ENCODE measurements at regions not wholly inside any gene's neighbourhood (a gene's known extent, or its start where the extent isn't known, plus 50 kb on each side); places are given as distances from the start of the nearest gene placed in this dataset.

- CTCF ChIA-PET, result no interaction called here
- RAD21 ChIA-PET (ENCODE audit: low non-redundant PET in 1 of 2, low total read pairs in 2 of 2, uncharacterized antibody in 2 of 2, unreplicated experiment in 2 of 2), result no interaction called here
These were observed 139.9 kb upstream of the TLE3 start for GRCh38 chr15:70237626-70238025.

GRCh38 chr15:70236341-70237086 lies 138.8 kb upstream of the TLE3 start:
- Histone ChIP-seq H3K4me3 (replicated peaks in 1 of 2; ENCODE audit: low read depth in 1 of 2, low read length in 2 of 2) (no peak overlapping the region), H3K9me2 (ENCODE audit: insufficient read depth) (no peaks in the 10 kb centered on the region), H3K9ac (ENCODE audit: low read length) (no peak overlapping the region), H3K27ac (ENCODE audit: low read depth, low read length) (no peak overlapping the region), H3K4me1 (ENCODE audit: control insufficient read depth in 1 of 2, insufficient read depth in 2 of 2, low read length in 2 of 2) (no peaks in the 10 kb centered on the region), H3K4me2 (ENCODE audit: low read length) (no peak overlapping the region), H4K20me1 (ENCODE audit: insufficient read depth) (no peaks in the 10 kb centered on the region), H3K79me2 (ENCODE audit: insufficient read depth, low read length) (no peaks in the 10 kb centered on the region), H3K9me3 (ENCODE audit: control insufficient read depth in 1 of 2, insufficient read depth in 1 of 2, low read depth in 1 of 2, low read length in 2 of 2) (peaks cover under 1 to 7% of the 10 kb centered on the region in 2 experiments; a peak in 1 of 4 replicates), H3K27me3 (ENCODE audit: insufficient read depth, low read length) (no peaks in the 10 kb centered on the region), H3K36me3 (ENCODE audit: control insufficient read depth in 1 of 2, insufficient read depth in 2 of 2, low read length in 2 of 2) (no peaks in the 10 kb centered on the region), H2AFZ (ENCODE audit: low read depth, low read length, poor library complexity, severe bottlenecking) (no peak overlapping the region)
- ChIA-PET POLR2A (no interaction called here), CTCF (no interaction called here), RAD21 (ENCODE audit: low non-redundant PET in 1 of 2, low total read pairs in 2 of 2, uncharacterized antibody in 2 of 2, unreplicated experiment in 2 of 2) (no interaction called here)
- no peak for DNase-seq (ENCODE audit: low read depth, low spot score)
- BruUV-seq (replicated peaks), result no TSS peak
- ATAC-seq, result no peak
- intact Hi-C loops (cut with micrococcal nuclease), result no loop called here
- no peak for TF ChIP-seq FOSL1 (IDR thresholded peaks at IDR 0.05; ENCODE audit: low read depth)
- TF ChIP-seq RAD21 (IDR thresholded peaks at IDR 0.05; ENCODE audit: low read depth), result no peak
- TF ChIP-seq JUND (IDR thresholded peaks at IDR 0.05), result no peak
- TF ChIP-seq EZH2phosphoT487 (IDR thresholded peaks at IDR 0.05; ENCODE audit: borderline replicate concordance), result no peak
- no peak for TF ChIP-seq TCF7L2 (IDR thresholded peaks at IDR 0.05; ENCODE audit: borderline replicate concordance, extremely low read depth, insufficient read depth, insufficient read length)
- no peak for TF ChIP-seq SP1 (IDR thresholded peaks at IDR 0.05; ENCODE audit: low read depth)
- TF ChIP-seq REST (IDR thresholded peaks at IDR 0.05; ENCODE audit: low read depth), result no peak
- no peak for TF ChIP-seq EGR1 (IDR thresholded peaks at IDR 0.05; ENCODE audit: low read depth)
- TF ChIP-seq POLR2A (IDR thresholded peaks at IDR 0.05; ENCODE audit: borderline replicate concordance, extremely low read depth, insufficient read depth, insufficient read length), result no peak
- TF ChIP-seq ZNF274 (IDR thresholded peaks at IDR 0.05; ENCODE audit: low read depth, low read length), result no peak
- TF ChIP-seq SIN3A (IDR thresholded peaks at IDR 0.05; ENCODE audit: low read depth), result no peak
- TF ChIP-seq ZFX (IDR thresholded peaks at IDR 0.05), result no peak

More at GRCh38 chr15:70237626-70238025, 139.9 kb upstream of the TLE3 start:
- no peak for TF ChIP-seq SRF (IDR thresholded peaks at IDR 0.05; ENCODE audit: low read depth)
- no peak for TF ChIP-seq ZFX (IDR thresholded peaks at IDR 0.05)
- no peak for TF ChIP-seq ZBTB33 (IDR thresholded peaks at IDR 0.05; ENCODE audit: extremely low read depth, insufficient replicate concordance, low read length)
- TF ChIP-seq POLR2A (IDR thresholded peaks at IDR 0.05; ENCODE audit: borderline replicate concordance, extremely low read depth, insufficient read depth, insufficient read length), result no peak
- ATAC-seq (no peak), DNase-seq (ENCODE audit: low read depth, low spot score) (no peak)
- no peak overlapping the region for H2AFZ ChIP-seq (ENCODE audit: low read depth, low read length, poor library complexity, severe bottlenecking)
- H3K36me3 ChIP-seq (ENCODE audit: control insufficient read depth in 1 of 2, insufficient read depth in 2 of 2, low read length in 2 of 2), result no peaks in the 10 kb centered on the region
- H3K79me2 ChIP-seq (ENCODE audit: insufficient read depth, low read length), result no peaks in the 10 kb centered on the region
- H4K20me1 ChIP-seq (ENCODE audit: insufficient read depth), result no peaks in the 10 kb centered on the region
- no peak overlapping the region for H3K4me3 ChIP-seq (replicated peaks in 1 of 2; ENCODE audit: low read depth in 1 of 2, low read length in 2 of 2)
- no peak overlapping the region for H3K9ac ChIP-seq (ENCODE audit: low read length)
- H3K4me2 ChIP-seq (ENCODE audit: low read length), result no peak overlapping the region
- intact Hi-C loops (cut with micrococcal nuclease), result no loop called here
- no TSS peak for BruUV-seq (replicated peaks)
- no peaks in the 10 kb centered on the region for H3K27me3 ChIP-seq (ENCODE audit: insufficient read depth, low read length)
- H3K9me3 ChIP-seq (ENCODE audit: control insufficient read depth in 1 of 2, insufficient read depth in 1 of 2, low read depth in 1 of 2, low read length in 2 of 2), result no peaks in the 10 kb centered on the region
- POLR2A ChIA-PET, result no interaction called here
- H3K27ac ChIP-seq (ENCODE audit: low read depth, low read length), result no peak overlapping the region
- no peaks in the 10 kb centered on the region for H3K4me1 ChIP-seq (ENCODE audit: control insufficient read depth in 1 of 2, insufficient read depth in 2 of 2, low read length in 2 of 2)
- no peaks in the 10 kb centered on the region for H3K9me2 ChIP-seq (ENCODE audit: insufficient read depth)
